Activated CD4-positive, alpha-beta T cell treated with anti-CD3 and anti-CD28 coated beads for 48 hours (primary cell): ENCODE measurements at regions not wholly inside any gene's neighbourhood (a gene's known extent, or its start where the extent isn't known, plus 50 kb on each side); places are given as distances from the start of the nearest gene placed in this dataset.
A peak's percentile ranks its signal among the peaks of the same experiment; 100 is the strongest.

Source experiments
- DNase-seq: peaks from one replicate; pipeline ENCODE4 v3.0.0-alpha.2; 2020

- no peak for DNase-seq
Measured at GRCh38 chr3:176969066-176969465, 228.2 kb downstream of the TBL1XR1 start.

- no peak for DNase-seq
Measured at GRCh38 chr3:176968631-176969030, 228.7 kb downstream of the TBL1XR1 start.

- no peak for DNase-seq
Measured at GRCh38 chr3:176967522-176967921, 229.8 kb downstream of the TBL1XR1 start.

GRCh38 chr3:176964661-176965060 is 232.6 kb downstream of the TBL1XR1 start:
- no peak for DNase-seq

GRCh38 chr3:176961916-176962315 is 235.4 kb downstream of the TBL1XR1 start:
- DNase-seq = no peak

- no peak for DNase-seq
Measured at GRCh38 chr3:176959867-176960266, 237.4 kb downstream of the TBL1XR1 start.

- DNase-seq = no peak
Measured at GRCh38 chr3:176958560-176958959, 238.7 kb downstream of the TBL1XR1 start.

GRCh38 chr3:176954517-176954916 is 242.8 kb downstream of the TBL1XR1 start:
- DNase-seq = no peak

GRCh38 chr3:176953106-176954060 is 243.9 kb downstream of the TBL1XR1 start:
- DNase-seq = no peak

GRCh38 chr3:176951586-176952292 is 245.5 kb downstream of the TBL1XR1 start:
- no peak for DNase-seq

GRCh38 chr3:176951144-176951543 is 246.1 kb downstream of the TBL1XR1 start:
- DNase-seq = no peak

GRCh38 chr3:176950743-176951142 is 246.5 kb downstream of the TBL1XR1 start:
- no peak for DNase-seq

GRCh38 chr3:176948151-176948550 is 249.1 kb downstream of the TBL1XR1 start:
- no peak for DNase-seq

- DNase-seq = no peak
Measured at GRCh38 chr3:176946202-176946601, 251.1 kb downstream of the TBL1XR1 start.

- DNase-seq = no peak
Measured at GRCh38 chr3:176942305-176942704, 255.0 kb downstream of the TBL1XR1 start.

- DNase-seq = no peak
Measured at GRCh38 chr3:176941689-176942088, 255.6 kb downstream of the TBL1XR1 start.

GRCh38 chr3:176939022-176939817 is 258.1 kb downstream of the TBL1XR1 start:
- DNase-seq = peak; percentile 41

GRCh38 chr3:176937994-176938393 is 259.3 kb downstream of the TBL1XR1 start:
- no peak for DNase-seq

- DNase-seq = no peak
Measured at GRCh38 chr3:176937541-176937940, 259.7 kb downstream of the TBL1XR1 start.

- no peak for DNase-seq
Measured at GRCh38 chr3:176935194-176935888, 261.9 kb downstream of the TBL1XR1 start.

- no peak for DNase-seq
Measured at GRCh38 chr3:176934698-176935097, 262.6 kb downstream of the TBL1XR1 start.

GRCh38 chr3:176933704-176934103 is 263.6 kb downstream of the TBL1XR1 start:
- DNase-seq = no peak

- no peak for DNase-seq
Measured at GRCh38 chr3:176932433-176932832, 264.8 kb downstream of the TBL1XR1 start.
